ENCODE measurements at regions not wholly inside any gene's neighbourhood (a gene's known extent, or its start where the extent isn't known, plus 50 kb on each side); places are given as distances from the start of the nearest gene placed in this dataset.

- TF ChIP-seq CTCF (conservative IDR thresholded peaks at IDR 0.05 in 1 of 2, IDR thresholded peaks at IDR 0.05 in 1 of 2; ENCODE audit: low read depth in 1 of 2, low read length in 2 of 2) (no peak), EZH2 (IDR thresholded peaks at IDR 0.05; ENCODE audit: low read length, missing control alignments) (no peak)
Measured at GRCh38 chr20:55390791-55391190, 614.5 kb downstream of the CBLN4 start.

All from fibroblast of lung (primary cell).